OCI-LY7 (cell line): ENCODE measurements at regions not wholly inside any gene's neighbourhood (a gene's known extent, or its start where the extent isn't known, plus 50 kb on each side); places are given as distances from the start of the nearest gene placed in this dataset.
"Not testable (repeated sequence)": the region's sequence is repeated elsewhere in the genome, so short reads cannot be mapped to it uniquely, and the experiment has no call there.

Experiments
- BruUV-seq: library from RNA; stranded (reverse); fragments of 400-500 nt; replicated peaks from 2 replicates; lab custom pipeline; 2021; lab: Mats Ljungman, UMichigan
- CTCF ChIA-PET: fragments of 300-600 bp; sonication (Branson Sonifier 250); formaldehyde crosslinking; loops from one replicate; lab custom pipeline; 2022; ENCODE audit warnings: antibody characterized with exemption; ENCODE audit not compliant: unreplicated experiment; lab: Charles Lee
- POLR2A ChIA-PET: fragments of 300-600 bp; sonication (Branson Sonifier 250); formaldehyde crosslinking; loops from one replicate; lab custom pipeline; 2022; ENCODE audit warnings: antibody characterized with exemption; lab: Charles Lee
- DNase-seq: peaks from one replicate; pipeline ENCODE4 v3.0.0-alpha.2; 2015; ENCODE audit warnings: low spot score
- H2AFZ ChIP-seq: fragments of 200-600 bp; sonication (generic), shearing (Covaris generic); 2 replicates; pipeline ENCODE4 v1.6.1; 2014; ENCODE audit warnings: mild to moderate bottlenecking, antibody characterized with exemption, low read length, moderate library complexity
- H3K27ac ChIP-seq: fragments of 200-600 bp; sonication (generic); 2 replicates; pipeline ENCODE4 v1.5.1; 2014; ENCODE audit warnings: mixed run types, low read depth, mild to moderate bottlenecking, moderate library complexity, low read length, inconsistent platforms; ENCODE audit not compliant: poor library complexity, severe bottlenecking
- H3K36me3 ChIP-seq: fragments of 200-600 bp; sonication (generic); 2 replicates; pipeline ENCODE4 v1.6.1; 2014; ENCODE audit warnings: mild to moderate bottlenecking, antibody characterized with exemption, low read length, moderate library complexity, mixed read lengths; ENCODE audit not compliant: insufficient read depth
- H3K4me1 ChIP-seq: fragments of 200-600 bp; sonication (generic); 2 replicates; pipeline ENCODE4 v1.5.1; 2014; ENCODE audit warnings: mild to moderate bottlenecking, low read length; ENCODE audit not compliant: insufficient read depth, poor library complexity, severe bottlenecking
- H3K4me2 ChIP-seq: fragments of 200-600 bp; sonication (generic); 2 replicates; pipeline ENCODE4 v1.6.1; 2014; ENCODE audit warnings: mild to moderate bottlenecking, low read length
- H3K4me3 ChIP-seq: fragments of 200-600 bp; sonication (generic); 2 replicates; pipeline ENCODE4 v1.5.1; 2014; ENCODE audit warnings: mild to moderate bottlenecking, low read depth, low read length; ENCODE audit not compliant: poor library complexity, severe bottlenecking
- H3K79me2 ChIP-seq: fragments of 200-600 bp; sonication (generic); 2 replicates; pipeline ENCODE4 v1.6.1; 2016; ENCODE audit warnings: low read depth, mild to moderate bottlenecking, low read length, moderate library complexity, mixed read lengths; ENCODE audit not compliant: insufficient read depth
- H3K9me2 ChIP-seq: fragments of 200-600 bp; sonication (generic); 2 replicates; pipeline ENCODE4 v1.6.1; 2016; ENCODE audit warnings: mild to moderate bottlenecking, low read length, mixed read lengths; ENCODE audit not compliant: insufficient read depth
- H3K9me3 ChIP-seq: fragments of 200-600 bp; sonication (generic); 2 replicates; pipeline ENCODE4 v1.6.1; 2014; ENCODE audit warnings: mild to moderate bottlenecking, mixed run types, low read length, mixed read lengths
- H4K20me1 ChIP-seq: fragments of 200-600 bp; sonication (generic); 2 replicates; pipeline ENCODE4 v1.6.1; 2014; ENCODE audit warnings: mild to moderate bottlenecking, antibody characterized with exemption, low read length, moderate library complexity, mixed read lengths; ENCODE audit not compliant: insufficient read depth
- EZH2phosphoT487 ChIP-seq: fragments of 200-600 bp; sonication (generic); IDR thresholded peaks from 2 replicates; pipeline ENCODE4 v1.6.1; 2018; ENCODE audit warnings: low read depth, borderline replicate concordance, mild to moderate bottlenecking, mixed run types, antibody characterized with exemption, low read length, moderate library complexity, mixed read lengths
- intact Hi-C: fragments of 100-400 bp; cut with micrococcal nuclease; formaldehyde crosslinking; loops from one replicate; pipeline ENCODE4 v1.10.0; 2022; ENCODE audit not compliant: unreplicated experiment
- TF ChIP-seq, protein P1 (sequence below): fragments of 200-600 bp; sonication (generic); conservative IDR thresholded peaks from 2 replicates; pipeline ENCODE4 v1.5.1; 2014; ENCODE audit warnings: mild to moderate bottlenecking, antibody characterized with exemption, low read length, moderate library complexity, mixed read lengths

GRCh38 chr17:71201639-71202038 lies 919.2 kb upstream of the SOX9 start:
- no peaks in the 10 kb centered on the region for H4K20me1 ChIP-seq
- no peaks in the 10 kb centered on the region for H3K9me2 ChIP-seq
- no peak overlapping the region for H3K4me2 ChIP-seq
- H2AFZ ChIP-seq: no peak overlapping the region
- intact Hi-C loops: no loop called here
- no peak overlapping the region for H3K27ac ChIP-seq
- no peak for TF ChIP-seq EZH2phosphoT487
- TF ChIP-seq, protein P1, sequence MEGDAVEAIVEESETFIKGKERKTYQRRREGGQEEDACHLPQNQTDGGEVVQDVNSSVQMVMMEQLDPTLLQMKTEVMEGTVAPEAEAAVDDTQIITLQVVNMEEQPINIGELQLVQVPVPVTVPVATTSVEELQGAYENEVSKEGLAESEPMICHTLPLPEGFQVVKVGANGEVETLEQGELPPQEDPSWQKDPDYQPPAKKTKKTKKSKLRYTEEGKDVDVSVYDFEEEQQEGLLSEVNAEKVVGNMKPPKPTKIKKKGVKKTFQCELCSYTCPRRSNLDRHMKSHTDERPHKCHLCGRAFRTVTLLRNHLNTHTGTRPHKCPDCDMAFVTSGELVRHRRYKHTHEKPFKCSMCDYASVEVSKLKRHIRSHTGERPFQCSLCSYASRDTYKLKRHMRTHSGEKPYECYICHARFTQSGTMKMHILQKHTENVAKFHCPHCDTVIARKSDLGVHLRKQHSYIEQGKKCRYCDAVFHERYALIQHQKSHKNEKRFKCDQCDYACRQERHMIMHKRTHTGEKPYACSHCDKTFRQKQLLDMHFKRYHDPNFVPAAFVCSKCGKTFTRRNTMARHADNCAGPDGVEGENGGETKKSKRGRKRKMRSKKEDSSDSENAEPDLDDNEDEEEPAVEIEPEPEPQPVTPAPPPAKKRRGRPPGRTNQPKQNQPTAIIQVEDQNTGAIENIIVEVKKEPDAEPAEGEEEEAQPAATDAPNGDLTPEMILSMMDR: no peak
- no peaks in the 10 kb centered on the region for H3K36me3 ChIP-seq
- no peak overlapping the region for H3K4me3 ChIP-seq
- H3K79me2 ChIP-seq: no peaks in the 10 kb centered on the region
- DNase-seq: no peak
- no TSS peak for BruUV-seq
- CTCF ChIA-PET: no interaction called here
- POLR2A ChIA-PET: no interaction called here
- no peaks in the 10 kb centered on the region for H3K4me1 ChIP-seq
- no peaks in the 10 kb centered on the region for H3K9me3 ChIP-seq

DNA sequence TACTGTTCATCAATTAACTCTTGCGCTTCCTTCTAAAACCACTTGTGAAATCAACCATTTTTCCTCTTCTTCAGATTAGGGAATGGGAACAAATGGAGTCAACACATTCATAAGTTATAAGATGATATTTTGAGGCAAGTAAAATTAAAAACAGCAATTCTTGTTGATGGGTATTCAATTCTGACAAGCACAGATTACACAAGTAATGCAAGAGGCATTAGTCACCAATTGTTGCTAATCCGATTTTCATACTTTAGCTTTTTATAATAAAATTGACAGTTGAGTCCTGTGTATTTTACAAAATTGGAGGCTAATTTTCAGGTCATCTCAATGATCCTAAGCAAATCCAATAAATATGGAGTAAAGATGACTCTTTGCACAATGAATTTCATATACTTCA lies 918.4 kb upstream of the SOX9 start:
- no peak for DNase-seq
- H3K79me2 ChIP-seq: no peaks in the 10 kb centered on the region
- no peaks in the 10 kb centered on the region for H4K20me1 ChIP-seq
- no peak overlapping the region for H3K27ac ChIP-seq
- POLR2A ChIA-PET: interaction anchor here (0.7 kb wide), 1 partner anchor 1697 kb away, joined by 4 read pairs; no protein-coding TSS in a partner anchor
- intact Hi-C loops: no loop called here
- no peaks in the 10 kb centered on the region for H3K36me3 ChIP-seq
- no peak overlapping the region for H3K4me3 ChIP-seq
- H3K4me1 ChIP-seq: no peaks in the 10 kb centered on the region
- no TSS peak for BruUV-seq
- CTCF ChIA-PET: no interaction called here
- no peaks in the 10 kb centered on the region for H3K9me3 ChIP-seq
- H3K4me2 ChIP-seq: no peak overlapping the region
- no peaks in the 10 kb centered on the region for H3K9me2 ChIP-seq
- TF ChIP-seq, protein P1: no peak
- no peak for TF ChIP-seq EZH2phosphoT487
- no peak overlapping the region for H2AFZ ChIP-seq

- ChIA-PET CTCF (no interaction called here), POLR2A (no interaction called here)
- Histone ChIP-seq H3K79me2 (no peaks in the 10 kb centered on the region), H3K9me3 (no peaks in the 10 kb centered on the region), H4K20me1 (no peaks in the 10 kb centered on the region), H3K4me2 (no peak overlapping the region), H3K9me2 (no peaks in the 10 kb centered on the region), H3K27ac (no peak overlapping the region), H2AFZ (no peak overlapping the region), H3K4me3 (no peak overlapping the region), H3K4me1 (no peaks in the 10 kb centered on the region), H3K36me3 (no peaks in the 10 kb centered on the region)
- DNase-seq: no peak
- no TSS peak for BruUV-seq
- TF ChIP-seq EZH2phosphoT487: no peak
- TF ChIP-seq, protein P1: no peak
- intact Hi-C loops: no loop called here
Observed at GRCh38 chr17:71203953-71204352, 916.9 kb upstream of the SOX9 start.

- H3K4me3 ChIP-seq, H4K20me1 ChIP-seq, H3K27ac ChIP-seq, H2AFZ ChIP-seq, H3K9me2 ChIP-seq, H3K36me3 ChIP-seq, POLR2A ChIA-PET, H3K4me1 ChIP-seq, H3K4me2 ChIP-seq, H3K9me3 ChIP-seq, CTCF ChIA-PET, BruUV-seq, intact Hi-C loops, DNase-seq, H3K79me2 ChIP-seq: not testable (repeated sequence)
Observed at GRCh38 chr17:71205951-71206350, 914.9 kb upstream of the SOX9 start.
